22Rv1 (cell line): ENCODE measurements at regions not wholly inside any gene's neighbourhood (a gene's known extent, or its start where the extent isn't known, plus 50 kb on each side); places are given as distances from the start of the nearest gene placed in this dataset.

ENCODE experiments used
- H3K27ac ChIP-seq: fragments of 450-650 bp; 2 replicates; pipeline ENCODE4 v1.5.1; 2017
- CTCF ChIP-seq: fragments of 450-650 bp; IDR thresholded peaks from 2 replicates; pipeline ENCODE4 v1.5.1; 2017; ENCODE audit warnings: mild to moderate bottlenecking
- ZFX ChIP-seq: fragments of 450-650 bp; IDR thresholded peaks from 2 replicates; pipeline ENCODE4 v1.6.1; 2017; ENCODE audit warnings: antibody characterized with exemption, borderline replicate concordance

GRCh38 chr5:54702470-54702869 is 184.9 kb downstream of the SNX18 start:
- TF ChIP-seq ZFX: no peak
- TF ChIP-seq CTCF: no peak
- H3K27ac ChIP-seq: no peak overlapping the region

- no peak for TF ChIP-seq CTCF
- no peak for TF ChIP-seq ZFX
- no peak overlapping the region for H3K27ac ChIP-seq
Observed at GRCh38 chr5:54700986-54701578, 183.5 kb downstream of the SNX18 start.

- TF ChIP-seq ZFX: no peak
- no peak for TF ChIP-seq CTCF
- no peak overlapping the region for H3K27ac ChIP-seq
Observed at GRCh38 chr5:54696931-54697330, 179.4 kb downstream of the SNX18 start.

GRCh38 chr5:54696346-54696745 is 178.8 kb downstream of the SNX18 start:
- TF ChIP-seq CTCF: no peak
- no peak for TF ChIP-seq ZFX
- no peak overlapping the region for H3K27ac ChIP-seq

GRCh38 chr5:54695198-54695966 is 177.8 kb downstream of the SNX18 start:
- no peak overlapping the region for H3K27ac ChIP-seq
- TF ChIP-seq CTCF (no peak), ZFX (no peak)

GRCh38 chr5:54693936-54694657 is 176.5 kb downstream of the SNX18 start:
- TF ChIP-seq CTCF (no peak), ZFX (no peak)

GRCh38 chr5:54692631-54693030 is 175.1 kb downstream of the SNX18 start:
- TF ChIP-seq CTCF: no peak
- H3K27ac ChIP-seq: no peak overlapping the region

More at GRCh38 chr5:54693936-54694657, 176.5 kb downstream of the SNX18 start:
- H3K27ac ChIP-seq: no peak overlapping the region
